DMS114 treated with DMSO at 0.1 percent for 48 hours (cell line): ENCODE measurements at regions not wholly inside any gene's neighbourhood (a gene's known extent, or its start where the extent isn't known, plus 50 kb on each side); places are given as distances from the start of the nearest gene placed in this dataset.
A peak's percentile ranks its signal among the peaks of the same experiment; 100 is the strongest.

Experiments
- DNase-seq: peaks from one replicate; lab custom pipeline; 2025; ENCODE audit not compliant: unreplicated experiment; lab: John Stamatoyannopoulos, UW

GRCh38 chr16:74100395-74101326 lies 196.0 kb upstream of the PSMD7 start:
- DNase-seq, result no peak

GRCh38 chr16:74099530-74099929 lies 197.1 kb upstream of the PSMD7 start:
- no peak for DNase-seq

- no peak for DNase-seq
Measured at GRCh38 chr16:74094962-74095361, 201.7 kb upstream of the PSMD7 start.

GRCh38 chr16:74094514-74094913 lies 202.1 kb upstream of the PSMD7 start:
- no peak for DNase-seq

- no peak for DNase-seq
Measured at GRCh38 chr16:74092336-74092735, 204.3 kb upstream of the PSMD7 start.

- DNase-seq, result no peak
Measured at GRCh38 chr16:74090871-74091270, 205.7 kb upstream of the PSMD7 start.

GRCh38 chr16:74083541-74083940 lies 213.1 kb upstream of the PSMD7 start:
- DNase-seq, result no peak

GRCh38 chr16:74080311-74080710 lies 216.3 kb upstream of the PSMD7 start:
- DNase-seq, result no peak

GRCh38 chr16:74079232-74079586 lies 217.4 kb upstream of the PSMD7 start:
- DNase-seq, result no peak

GRCh38 chr16:74078511-74079231 lies 217.9 kb upstream of the PSMD7 start:
- DNase-seq, result no peak

GRCh38 chr16:74076568-74076967 lies 220.0 kb upstream of the PSMD7 start:
- no peak for DNase-seq

GRCh38 chr16:74075393-74075792 lies 221.2 kb upstream of the PSMD7 start:
- no peak for DNase-seq

- DNase-seq, result no peak
Measured at GRCh38 chr16:74073456-74073855, 223.2 kb upstream of the PSMD7 start.

- no peak for DNase-seq
Measured at GRCh38 chr16:74071996-74072535, 224.5 kb upstream of the PSMD7 start.

- DNase-seq, result no peak
Measured at GRCh38 chr16:74070237-74070636, 226.4 kb upstream of the PSMD7 start.

GRCh38 chr16:74064120-74064735 lies 232.4 kb upstream of the PSMD7 start:
- peak; percentile 27 for DNase-seq

- DNase-seq, result no peak
Measured at GRCh38 chr16:74053826-74054225, 242.8 kb upstream of the PSMD7 start.

- no peak for DNase-seq
Measured at GRCh38 chr16:74053312-74053711, 243.3 kb upstream of the PSMD7 start.

GRCh38 chr16:74052016-74052415 lies 244.6 kb upstream of the PSMD7 start:
- no peak for DNase-seq

GRCh38 chr16:74049027-74049426 lies 247.6 kb upstream of the PSMD7 start:
- no peak for DNase-seq

GRCh38 chr16:74046524-74046923 lies 250.1 kb upstream of the PSMD7 start:
- no peak for DNase-seq

- DNase-seq, result no peak
Measured at GRCh38 chr16:74045513-74045912, 251.1 kb upstream of the PSMD7 start.
